ENCODE measurements at regions not wholly inside any gene's neighbourhood (a gene's known extent, or its start where the extent isn't known, plus 50 kb on each side); places are given as distances from the start of the nearest gene placed in this dataset.
"Not testable (repeated sequence)": the region's sequence is repeated elsewhere in the genome, so short reads cannot be mapped to it uniquely, and the experiment has no call there.

DNA sequence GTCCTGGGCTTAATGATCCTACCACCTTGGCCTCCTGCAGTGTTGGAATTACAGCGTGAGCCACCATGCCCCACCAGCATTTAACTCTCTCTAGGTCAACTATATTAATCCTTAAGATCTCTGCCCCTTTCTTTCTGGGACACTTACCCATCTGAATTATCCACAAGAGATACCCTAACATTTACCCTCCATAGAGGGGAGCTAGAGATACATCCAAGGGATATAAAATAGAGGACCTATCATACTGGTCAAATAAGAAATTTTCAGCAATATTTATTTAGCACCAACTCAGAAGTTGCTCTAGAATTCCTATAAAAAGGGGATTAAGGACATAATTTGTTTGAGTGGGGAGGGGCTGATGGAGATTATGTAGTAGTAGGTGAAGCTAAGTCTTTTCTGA, 96.5 kb downstream of the OTUD1 start:
- Histone ChIP-seq H3K36me3 (no peaks in the 10 kb centered on the region), H3K9me3 (no peaks in the 10 kb centered on the region), H3K27ac (no peak overlapping the region), H3K27me3 (no peaks in the 10 kb centered on the region), H3K4me1 (no peaks in the 10 kb centered on the region), H3K4me3 (no peak overlapping the region)
- TF ChIP-seq POLR2A (IDR thresholded peaks at IDR 0.05) = no peak
- TF ChIP-seq, protein P1, sequence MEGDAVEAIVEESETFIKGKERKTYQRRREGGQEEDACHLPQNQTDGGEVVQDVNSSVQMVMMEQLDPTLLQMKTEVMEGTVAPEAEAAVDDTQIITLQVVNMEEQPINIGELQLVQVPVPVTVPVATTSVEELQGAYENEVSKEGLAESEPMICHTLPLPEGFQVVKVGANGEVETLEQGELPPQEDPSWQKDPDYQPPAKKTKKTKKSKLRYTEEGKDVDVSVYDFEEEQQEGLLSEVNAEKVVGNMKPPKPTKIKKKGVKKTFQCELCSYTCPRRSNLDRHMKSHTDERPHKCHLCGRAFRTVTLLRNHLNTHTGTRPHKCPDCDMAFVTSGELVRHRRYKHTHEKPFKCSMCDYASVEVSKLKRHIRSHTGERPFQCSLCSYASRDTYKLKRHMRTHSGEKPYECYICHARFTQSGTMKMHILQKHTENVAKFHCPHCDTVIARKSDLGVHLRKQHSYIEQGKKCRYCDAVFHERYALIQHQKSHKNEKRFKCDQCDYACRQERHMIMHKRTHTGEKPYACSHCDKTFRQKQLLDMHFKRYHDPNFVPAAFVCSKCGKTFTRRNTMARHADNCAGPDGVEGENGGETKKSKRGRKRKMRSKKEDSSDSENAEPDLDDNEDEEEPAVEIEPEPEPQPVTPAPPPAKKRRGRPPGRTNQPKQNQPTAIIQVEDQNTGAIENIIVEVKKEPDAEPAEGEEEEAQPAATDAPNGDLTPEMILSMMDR (IDR thresholded peaks at IDR 0.05) = no peak
- DNase-seq = no peak

- Histone ChIP-seq H3K4me3 (no peak overlapping the region), H3K36me3 (no peaks in the 10 kb centered on the region), H3K27me3 (no peaks in the 10 kb centered on the region), H3K9me3 (no peaks in the 10 kb centered on the region), H3K27ac (no peak overlapping the region), H3K4me1 (no peaks in the 10 kb centered on the region)
- no peak for DNase-seq
- TF ChIP-seq, protein P1 (IDR thresholded peaks at IDR 0.05) = no peak
- TF ChIP-seq POLR2A (IDR thresholded peaks at IDR 0.05) = no peak
These were observed 100.1 kb downstream of the OTUD1 start for GRCh38 chr10:23538968-23539367.

DNA sequence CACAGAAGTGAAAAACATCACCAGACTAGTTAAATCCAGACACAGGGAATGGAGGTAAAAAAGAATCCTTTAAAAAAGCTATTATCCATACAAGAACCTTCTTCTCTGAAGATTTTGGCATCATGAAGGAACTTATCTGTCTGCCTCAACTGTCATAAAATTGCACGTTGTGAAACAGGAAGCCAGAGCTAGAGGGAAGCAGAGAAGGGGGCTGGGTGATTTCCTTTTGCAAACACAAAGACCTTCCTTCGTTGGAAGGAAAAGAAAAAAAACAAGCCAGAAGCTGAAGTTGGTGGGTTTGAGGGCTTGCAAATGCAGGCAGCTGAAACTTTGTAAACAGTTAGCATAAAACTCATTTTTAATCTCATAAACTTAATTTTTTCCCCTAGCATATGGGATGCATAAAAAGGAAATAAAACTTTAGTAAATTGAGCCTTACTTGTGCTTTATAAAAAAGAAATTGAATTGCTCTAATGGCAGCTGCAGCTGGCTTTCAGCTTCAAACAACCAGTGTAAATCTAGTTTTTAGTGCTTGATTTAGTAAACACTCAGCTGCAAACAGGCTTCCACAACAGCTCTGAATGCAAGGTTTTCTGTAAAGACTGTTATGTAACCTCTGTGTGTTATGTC, 101.6 kb downstream of the OTUD1 start:
- H3K36me3 ChIP-seq = no peaks in the 10 kb centered on the region
- peaks cover 0 to 4% (median 0%) of the 10 kb centered on the region in 4 donors for H3K9me3 ChIP-seq
- TF ChIP-seq, protein P1 (IDR thresholded peaks at IDR 0.05) = no peak
- no peak for TF ChIP-seq POLR2A (IDR thresholded peaks at IDR 0.05)
- no peak for DNase-seq
- no peaks in the 10 kb centered on the region for H3K4me1 ChIP-seq
- no peak overlapping the region for H3K27ac ChIP-seq
- H3K27me3 ChIP-seq = no peaks in the 10 kb centered on the region
- no peak overlapping the region for H3K4me3 ChIP-seq

DNA sequence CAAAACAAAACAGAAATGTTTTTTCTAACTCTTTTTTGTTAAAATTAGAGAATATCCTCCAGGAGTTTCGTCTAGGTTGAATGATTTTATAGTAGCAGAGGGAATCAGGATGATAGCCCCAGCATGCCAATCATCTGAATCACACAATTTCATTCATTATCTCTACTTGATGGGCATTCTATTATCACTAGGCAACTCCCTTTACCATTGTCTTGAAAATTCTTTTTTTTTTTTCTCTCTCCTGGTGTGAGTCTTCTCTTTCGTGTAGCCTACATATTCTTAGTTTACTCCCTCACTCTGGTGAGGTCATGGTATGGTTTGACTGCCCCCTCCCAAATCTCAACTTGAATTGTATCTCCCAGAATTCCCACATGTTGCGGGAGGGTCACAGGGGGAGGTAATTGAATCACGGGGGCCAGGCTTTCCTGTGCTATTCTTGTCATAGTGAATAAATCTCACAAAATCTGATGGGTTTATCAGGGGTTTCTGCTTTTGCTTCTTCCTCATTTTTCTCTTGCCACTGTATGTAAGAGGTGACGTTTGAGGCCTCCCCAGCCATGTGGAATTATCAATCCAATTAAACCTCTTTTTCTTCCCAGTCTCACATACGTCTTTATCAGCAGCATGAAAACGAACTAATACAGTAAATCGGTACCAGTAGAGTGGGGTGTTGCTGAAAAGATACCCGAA, 105.0 kb downstream of the OTUD1 start:
- TF ChIP-seq, protein P1 (IDR thresholded peaks at IDR 0.05) = no peak
- no peak for TF ChIP-seq POLR2A (IDR thresholded peaks at IDR 0.05)
- Histone ChIP-seq H3K27ac (no peak overlapping the region), H3K9me3 (peaks cover 0 to 4% (median 0%) of the 10 kb centered on the region in 4 donors), H3K36me3 (no peaks in the 10 kb centered on the region), H3K4me3 (no peak overlapping the region), H3K4me1 (no peaks in the 10 kb centered on the region), H3K27me3 (no peaks in the 10 kb centered on the region)
- no peak for DNase-seq

GRCh38 chr10:23545866-23546265, 107.0 kb downstream of the OTUD1 start:
- not testable (repeated sequence) for H3K4me3 ChIP-seq, DNase-seq, H3K27me3 ChIP-seq, H3K27ac ChIP-seq, H3K9me3 ChIP-seq, H3K36me3 ChIP-seq, H3K4me1 ChIP-seq

DNA sequence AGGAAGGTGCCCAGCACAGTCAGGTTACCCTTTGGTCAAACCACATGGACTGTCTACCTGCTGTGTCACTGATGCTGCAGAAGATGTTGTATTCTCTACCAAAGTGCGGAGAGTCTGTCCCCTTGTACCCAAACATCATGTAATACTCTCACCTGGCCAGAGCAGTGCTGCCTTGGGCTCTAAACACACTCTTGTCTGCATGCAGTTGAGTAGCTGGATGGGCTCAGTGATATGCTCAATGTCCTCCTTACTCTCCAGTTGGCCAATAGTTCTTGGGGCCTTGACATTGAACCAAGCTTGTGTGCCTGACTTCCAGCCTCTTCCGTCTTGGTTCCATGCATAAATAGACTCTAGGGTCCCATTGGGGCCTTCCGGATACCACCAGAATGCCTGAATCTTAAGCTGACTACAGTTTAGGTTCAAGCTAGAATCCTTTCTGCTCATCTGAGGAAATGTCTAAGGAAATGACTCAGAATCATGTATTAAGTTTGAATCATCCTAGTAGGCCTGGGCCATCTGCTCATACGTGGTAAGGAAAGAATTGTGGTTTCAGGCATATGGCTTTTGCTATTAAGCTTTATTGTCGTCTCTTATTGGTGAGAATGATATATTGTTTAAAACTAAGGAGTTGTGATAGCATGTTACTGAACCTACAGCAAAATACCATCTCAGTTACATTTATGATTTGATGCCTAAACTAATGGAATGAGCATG, 118.0 kb downstream of the OTUD1 start:
- H3K27me3 ChIP-seq = no peaks in the 10 kb centered on the region
- DNase-seq = no peak
- H3K9me3 ChIP-seq = peaks cover 0 to 4% (median 0%) of the 10 kb centered on the region in 4 donors
- H3K4me1 ChIP-seq = no peaks in the 10 kb centered on the region
- TF ChIP-seq POLR2A (IDR thresholded peaks at IDR 0.05) = no peak
- TF ChIP-seq, protein P1 (IDR thresholded peaks at IDR 0.05) = no peak
- no peak overlapping the region for H3K4me3 ChIP-seq
- no peaks in the 10 kb centered on the region for H3K36me3 ChIP-seq
- H3K27ac ChIP-seq = no peak overlapping the region

All from Peyer's patch (tissue), 4 donors.